K562 (cell line): ENCODE measurements at regions not wholly inside any gene's neighbourhood (a gene's known extent, or its start where the extent isn't known, plus 50 kb on each side); places are given as distances from the start of the nearest gene placed in this dataset.

Source experiments
- ATAC-seq: fragments of 200-7000 bp; cut with Tn5 transposase; 3 replicates; pipeline ENCODE4 v1.9.1; 2020; ENCODE audit warnings: moderate library complexity
- BruUV-seq: library from RNA; stranded (reverse); fragments of 400-500 nt; replicated peaks from 2 replicates; lab custom pipeline; 2021; lab: Mats Ljungman, UMichigan
- CTCF ChIA-PET: fragments of 300-600 bp; formaldehyde crosslinking; extraction: SDS; loops from one replicate; lab custom pipeline; 2021; ENCODE audit warnings: low intra/inter-chr PET ratio; lab: Yijun Ruan, JAX
- POLR2A ChIA-PET: fragments of 300-600, 350-650 bp; sonication (Branson Sonifier 250); formaldehyde crosslinking; extraction: SDS; loops from one replicate; lab custom pipeline; 2021; ENCODE audit warnings: antibody characterized with exemption, inconsistent platforms; lab: Yijun Ruan, JAX
- DNase-seq, 4 experiments: peaks; one replicate each; pipeline versions ENCODE4 v3.0.0 to v3.0.0-alpha.2; 2011 to 2018; ENCODE audit warnings: low spot score in 3 of 4, mixed read lengths in 3 of 4; ENCODE audit errors: extremely low read depth in 1 of 4
- FAIRE-seq: peaks from 2 replicates; lab custom pipeline; 2011; peaks lifted over from hg19 to GRCh38; lab: Jason Lieb, UNC
- H2AFZ ChIP-seq: 2 replicates; pipeline ENCODE4 v1.6.0; 2011; ENCODE audit warnings: low read depth, low read length, control low read depth, inconsistent platforms
- H3K27ac ChIP-seq: fragments of 200-600 bp; 3 replicates; pipeline ENCODE4 v1.8.0; 2011; ENCODE audit warnings: low read depth, mild to moderate bottlenecking, control low read depth, inconsistent platforms, low read length, moderate library complexity, mixed read lengths; ENCODE audit errors: extremely low read depth
- H3K27me3 ChIP-seq, 2 experiments: fragments of 300-600 bp in 1 of 2; 2 replicates in 1 of 2; 3 replicates in 1 of 2; pipeline versions ENCODE4 v1.6.0 to v1.8.0; 2011; ENCODE audit warnings: inconsistent platforms in 2 of 2, low read length in 2 of 2, mild to moderate bottlenecking in 1 of 2, mixed read lengths in 1 of 2, moderate library complexity in 1 of 2; ENCODE audit not compliant: control insufficient read depth in 2 of 2, insufficient read depth in 2 of 2
- H3K36me3 ChIP-seq: fragments of 300-600 bp; 3 replicates; pipeline ENCODE4 v1.8.0; 2011; ENCODE audit warnings: mild to moderate bottlenecking, low read length, inconsistent platforms; ENCODE audit not compliant: control insufficient read depth, insufficient read depth
- H3K4me1 ChIP-seq, 2 experiments: fragments of 200-600 bp in 1 of 2; replicated peaks in 1 of 2; 2 replicates in 1 of 2; 3 replicates in 1 of 2; pipeline versions ENCODE4 v1.5.1 to v1.8.0; 2011; ENCODE audit warnings: inconsistent platforms in 2 of 2, low read length in 2 of 2, mild to moderate bottlenecking in 1 of 2, mixed read lengths in 1 of 2, moderate library complexity in 1 of 2; ENCODE audit not compliant: control insufficient read depth in 2 of 2, insufficient read depth in 2 of 2
- H3K4me2 ChIP-seq: 2 replicates; pipeline ENCODE4 v1.6.1; 2011; ENCODE audit warnings: low read length, control low read depth, inconsistent platforms, mixed read lengths; ENCODE audit not compliant: insufficient read depth
- H3K4me3 ChIP-seq: fragments of 200-600 bp; sonication (generic), shearing (Covaris generic); 2 replicates; pipeline ENCODE4 v1.5.1; 2016; ENCODE audit warnings: control low read depth, inconsistent platforms
- H3K79me2 ChIP-seq: fragments of 200-600 bp; 3 replicates; pipeline ENCODE4 v1.8.0; 2011; ENCODE audit warnings: low read length, inconsistent platforms; ENCODE audit not compliant: control insufficient read depth, insufficient read depth
- H3K9ac ChIP-seq, 2 experiments: 2 replicates each; pipeline versions ENCODE4 v1.6.0 to v1.6.1; 2011; ENCODE audit warnings: low read depth in 2 of 2, low read length in 2 of 2, control low read depth in 1 of 2, inconsistent platforms in 1 of 2, mild to moderate bottlenecking in 1 of 2, mixed read lengths in 1 of 2; ENCODE audit not compliant: insufficient read depth in 1 of 2
- H3K9me1 ChIP-seq: one replicate; pipeline ENCODE4 v1.6.0; 2011; ENCODE audit warnings: inconsistent platforms, mild to moderate bottlenecking, low read length, moderate library complexity; ENCODE audit not compliant: control insufficient read depth, insufficient read depth
- H3K9me3 ChIP-seq: replicated peaks from 2 replicates; pipeline ENCODE4 v1.5.1; 2011; ENCODE audit warnings: low read depth, low read length, inconsistent platforms; ENCODE audit not compliant: control insufficient read depth, insufficient read depth
- H4K20me1 ChIP-seq: replicated peaks from 2 replicates; pipeline ENCODE4 v1.6.1; 2011; ENCODE audit warnings: low read length, inconsistent platforms, mixed read lengths; ENCODE audit not compliant: control insufficient read depth, insufficient read depth
- HCFC1 ChIP-seq: IDR thresholded peaks from 2 replicates; pipeline ENCODE4 v1.6.1; 2012; ENCODE audit warnings: low read depth, low read length, improper control_type of control experiment
- MAX ChIP-seq: sonication (generic); formaldehyde crosslinking; IDR thresholded peaks from 2 replicates; pipeline ENCODE4 v1.9.0; 2022; ENCODE audit warnings: mild to moderate bottlenecking, missing genetic modification reagents
- MAZ ChIP-seq, 2 experiments: fragments of 450-650 bp in 1 of 2; sonication (generic) in 1 of 2; formaldehyde crosslinking; IDR thresholded peaks in 1 of 2; conservative IDR thresholded peaks in 1 of 2; 2 replicates each; pipeline versions ENCODE4 v1.4.0 to v1.5.0; 2020; ENCODE audit warnings: mild to moderate bottlenecking in 1 of 2, missing genetic modification reagents in 1 of 2
- PCBP1 ChIP-seq: fragments of 200-400 bp; formaldehyde crosslinking; IDR thresholded peaks from 2 replicates; pipeline ENCODE4 v1.6.1; 2018; ENCODE audit warnings: mild to moderate bottlenecking, low read depth, low read length; ENCODE audit not compliant: poor library complexity, severe bottlenecking
- POLR3G ChIP-seq: IDR thresholded peaks from 2 replicates; pipeline ENCODE4 v1.6.1; 2011; ENCODE audit not compliant: insufficient read length, insufficient replicate concordance; ENCODE audit errors: extremely low read depth
- SMC3 ChIP-seq: conservative IDR thresholded peaks from 2 replicates; pipeline ENCODE4 v1.6.1; 2011; ENCODE audit warnings: low read depth, low read length, improper control_type of control experiment; ENCODE audit not compliant: insufficient read depth
- TAL1 ChIP-seq: fragments of 450-650 bp; IDR thresholded peaks from 2 replicates; pipeline ENCODE4 v1.6.1; 2016; ENCODE audit warnings: mild to moderate bottlenecking
- TRIM24 ChIP-seq, 2 experiments: fragments of 450-650 bp; IDR thresholded peaks; 2 replicates each; pipeline ENCODE4 v1.6.1; 2016
- ZBTB1 ChIP-seq: sonication (generic); formaldehyde crosslinking; IDR thresholded peaks from 2 replicates; pipeline ENCODE4 v1.8.1; 2023; ENCODE audit warnings: missing genetic modification reagents, low read depth, mild to moderate bottlenecking, borderline replicate concordance
- ZNF586 ChIP-seq: fragments of 450-650 bp; formaldehyde crosslinking; conservative IDR thresholded peaks from 2 replicates; pipeline ENCODE4 v1.4.0; 2020; ENCODE audit warnings: mild to moderate bottlenecking, moderate library complexity
- WGBS: fragments of 100-300 bp; shearing (Covaris generic); methylation state at CpG from one replicate; pipeline ENCODE4 v1.1.6; 2016; ENCODE audit warnings: low coverage, mixed read lengths; ENCODE audit not compliant: insufficient coverage; ENCODE audit errors: missing lambda C conversion rate; 5-methylcytosine and 5-hydroxymethylcytosine counted together
- in situ Hi-C: fragments of 300-500 bp; cut with MboI; formaldehyde crosslinking; loops from 4 replicates; pipeline ENCODE4 v1.15.0; 2018; ENCODE audit warnings: inconsistent platforms, mixed read lengths
- intact Hi-C: fragments of 100-400 bp; cut with micrococcal nuclease; formaldehyde crosslinking; loops from 2 replicates; pipeline ENCODE4 v1.14.2; 2022
- TF ChIP-seq, protein P1 (sequence below): fragments of 450-650 bp; formaldehyde crosslinking; IDR thresholded peaks from 2 replicates; pipeline ENCODE4 v1.4.0; 2020; ENCODE audit warnings: mild to moderate bottlenecking, moderate library complexity
- TF ChIP-seq, protein P2 (sequence below): fragments of 450-650 bp; IDR thresholded peaks from 2 replicates; pipeline ENCODE4 v1.6.1; 2014; ENCODE audit warnings: low read depth, mild to moderate bottlenecking, moderate library complexity, borderline replicate concordance
- TF ChIP-seq, protein P3 (sequence below), 3 experiments: fragments of 200-800 bp in 1 of 3; sonication (Bioruptor generic) in 1 of 3; sonication (generic) in 1 of 3; formaldehyde crosslinking in 1 of 3; IDR thresholded peaks; 2 replicates each; pipeline versions ENCODE4 v1.6.1 to v1.8.0; 2016 to 2022; ENCODE audit warnings: mild to moderate bottlenecking in 2 of 3, missing compliant biosample characterization in 2 of 3, missing genetic modification characterization in 2 of 3, missing genetic modification reagents in 1 of 3
- TF ChIP-seq, protein P4 (sequence below), 2 experiments: IDR thresholded peaks; 2 replicates each; pipeline ENCODE4 v1.6.1; 2011; ENCODE audit warnings: borderline replicate concordance in 1 of 2, control low read depth in 1 of 2, low read depth in 1 of 2, low read length in 1 of 2, mild to moderate bottlenecking in 1 of 2, mixed read lengths in 1 of 2, moderate library complexity in 1 of 2; ENCODE audit not compliant: insufficient read depth in 1 of 2, insufficient read length in 1 of 2, poor library complexity in 1 of 2, severe bottlenecking in 1 of 2; ENCODE audit errors: extremely low read depth in 1 of 2

DNA sequence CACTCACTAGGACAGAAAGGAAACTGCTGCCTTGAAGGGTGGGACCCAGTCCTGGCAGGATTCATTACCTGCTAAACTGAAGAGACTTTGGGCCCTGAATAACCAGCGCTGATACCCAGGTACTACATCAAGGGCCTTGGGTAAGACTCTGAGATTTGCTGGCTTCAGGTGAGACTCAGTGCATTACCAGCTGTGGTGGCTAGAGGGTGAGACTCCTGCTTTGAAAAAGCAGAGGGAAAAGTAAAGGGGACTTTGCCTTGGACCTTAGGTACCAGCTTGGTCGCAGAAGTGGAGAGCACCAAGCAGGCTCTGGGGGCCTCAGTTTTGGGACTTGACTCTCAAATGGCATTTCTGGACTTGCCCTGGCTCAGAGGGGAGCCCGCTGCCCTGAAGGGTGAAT is 673.3 kb downstream of the NXPH1 start:
- no TSS peak for BruUV-seq
- POLR2A ChIA-PET, result interaction anchor here (0.6 kb wide), 1 partner anchor 53 kb away, joined by 3 read pairs; no protein-coding TSS in a partner anchor
- no peak overlapping the region for H3K27ac ChIP-seq
- no peaks in the 10 kb centered on the region for H3K9me1 ChIP-seq
- ATAC-seq, result no peak
- in situ Hi-C loops (no loop called here), intact Hi-C loops (no loop called here)
- no peaks in the 10 kb centered on the region for H4K20me1 ChIP-seq
- WGBS, result 0% methylated on average over 3 of the region's 3 CpGs
- H3K9ac ChIP-seq, result no peak overlapping the region
- FAIRE-seq, result no peak
- no peaks in the 10 kb centered on the region for H3K27me3 ChIP-seq
- DNase-seq, result no peak
- 0 out of 2 replicates have a peak, but pooled peaks cover 1% of the 10 kb centered on the region for H3K9me3 ChIP-seq
- CTCF ChIA-PET, result no interaction called here
- H3K36me3 ChIP-seq, result no peaks in the 10 kb centered on the region
- H3K4me1 ChIP-seq, result no peaks in the 10 kb centered on the region
- H2AFZ ChIP-seq, result no peak overlapping the region
- no peak overlapping the region for H3K4me3 ChIP-seq
- H3K4me2 ChIP-seq, result no peak overlapping the region
- H3K79me2 ChIP-seq, result no peaks in the 10 kb centered on the region
- TF ChIP-seq MAZ (CRISPR knock-in tag; conservative IDR thresholded peaks at IDR 0.05 in 1 of 2, IDR thresholded peaks at IDR 0.05 in 1 of 2) (no peak), MAX (no peak), PCBP1 (no peak), POLR3G (no peak), ZBTB1 (no peak), TAL1 (no peak), ZNF586 (CRISPR knock-in tag) (no peak), SMC3 (no peak), HCFC1 (no peak), TRIM24 (IDR thresholded peaks at IDR 0.05) (no peak)
- TF ChIP-seq, protein P1, sequence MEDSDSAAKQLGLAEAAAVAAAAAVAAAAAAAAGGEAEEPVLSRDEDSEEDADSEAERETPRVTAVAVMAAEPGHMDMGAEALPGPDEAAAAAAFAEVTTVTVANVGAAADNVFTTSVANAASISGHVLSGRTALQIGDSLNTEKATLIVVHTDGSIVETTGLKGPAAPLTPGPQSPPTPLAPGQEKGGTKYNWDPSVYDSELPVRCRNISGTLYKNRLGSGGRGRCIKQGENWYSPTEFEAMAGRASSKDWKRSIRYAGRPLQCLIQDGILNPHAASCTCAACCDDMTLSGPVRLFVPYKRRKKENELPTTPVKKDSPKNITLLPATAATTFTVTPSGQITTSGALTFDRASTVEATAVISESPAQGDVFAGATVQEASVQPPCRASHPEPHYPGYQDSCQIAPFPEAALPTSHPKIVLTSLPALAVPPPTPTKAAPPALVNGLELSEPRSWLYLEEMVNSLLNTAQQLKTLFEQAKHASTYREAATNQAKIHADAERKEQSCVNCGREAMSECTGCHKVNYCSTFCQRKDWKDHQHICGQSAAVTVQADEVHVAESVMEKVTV (CRISPR knock-in tag), result no peak
- TF ChIP-seq, protein P2, sequence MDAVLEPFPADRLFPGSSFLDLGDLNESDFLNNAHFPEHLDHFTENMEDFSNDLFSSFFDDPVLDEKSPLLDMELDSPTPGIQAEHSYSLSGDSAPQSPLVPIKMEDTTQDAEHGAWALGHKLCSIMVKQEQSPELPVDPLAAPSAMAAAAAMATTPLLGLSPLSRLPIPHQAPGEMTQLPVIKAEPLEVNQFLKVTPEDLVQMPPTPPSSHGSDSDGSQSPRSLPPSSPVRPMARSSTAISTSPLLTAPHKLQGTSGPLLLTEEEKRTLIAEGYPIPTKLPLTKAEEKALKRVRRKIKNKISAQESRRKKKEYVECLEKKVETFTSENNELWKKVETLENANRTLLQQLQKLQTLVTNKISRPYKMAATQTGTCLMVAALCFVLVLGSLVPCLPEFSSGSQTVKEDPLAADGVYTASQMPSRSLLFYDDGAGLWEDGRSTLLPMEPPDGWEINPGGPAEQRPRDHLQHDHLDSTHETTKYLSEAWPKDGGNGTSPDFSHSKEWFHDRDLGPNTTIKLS, result no peak
- TF ChIP-seq, protein P3, sequence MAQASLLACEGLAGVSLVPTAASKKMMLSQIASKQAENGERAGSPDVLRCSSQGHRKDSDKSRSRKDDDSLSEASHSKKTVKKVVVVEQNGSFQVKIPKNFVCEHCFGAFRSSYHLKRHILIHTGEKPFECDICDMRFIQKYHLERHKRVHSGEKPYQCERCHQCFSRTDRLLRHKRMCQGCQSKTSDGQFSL (CRISPR knock-in tag; IDR thresholded peaks at IDR 0.05), result no peak
- TF ChIP-seq, protein P3 (tag; IDR thresholded peaks at IDR 0.05), result no peak
- TF ChIP-seq, protein P4, sequence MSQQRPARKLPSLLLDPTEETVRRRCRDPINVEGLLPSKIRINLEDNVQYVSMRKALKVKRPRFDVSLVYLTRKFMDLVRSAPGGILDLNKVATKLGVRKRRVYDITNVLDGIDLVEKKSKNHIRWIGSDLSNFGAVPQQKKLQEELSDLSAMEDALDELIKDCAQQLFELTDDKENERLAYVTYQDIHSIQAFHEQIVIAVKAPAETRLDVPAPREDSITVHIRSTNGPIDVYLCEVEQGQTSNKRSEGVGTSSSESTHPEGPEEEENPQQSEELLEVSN (IDR thresholded peaks at IDR 0.05; ENCODE audit: borderline replicate concordance in 1 of 2, extremely low read depth in 1 of 2, insufficient read depth in 1 of 2, insufficient read length in 1 of 2, low read depth in 1 of 2, low read length in 1 of 2, poor library complexity in 1 of 2, severe bottlenecking in 1 of 2), result no peak
